DMS114 treated with DMSO at 0.1 percent for 48 hours (cell line): ENCODE measurements at regions not wholly inside any gene's neighbourhood (a gene's known extent, or its start where the extent isn't known, plus 50 kb on each side); places are given as distances from the start of the nearest gene placed in this dataset.

ENCODE experiments used
- DNase-seq: peaks from one replicate; lab custom pipeline; 2025; ENCODE audit not compliant: unreplicated experiment; lab: John Stamatoyannopoulos, UW

GRCh38 chr20:40457404-40457803 is 231.6 kb downstream of the MAFB start:
- no peak for DNase-seq

GRCh38 chr20:40452758-40453157 is 236.3 kb downstream of the MAFB start:
- DNase-seq, result no peak

GRCh38 chr20:40451552-40451951 is 237.5 kb downstream of the MAFB start:
- DNase-seq, result no peak

DNA sequence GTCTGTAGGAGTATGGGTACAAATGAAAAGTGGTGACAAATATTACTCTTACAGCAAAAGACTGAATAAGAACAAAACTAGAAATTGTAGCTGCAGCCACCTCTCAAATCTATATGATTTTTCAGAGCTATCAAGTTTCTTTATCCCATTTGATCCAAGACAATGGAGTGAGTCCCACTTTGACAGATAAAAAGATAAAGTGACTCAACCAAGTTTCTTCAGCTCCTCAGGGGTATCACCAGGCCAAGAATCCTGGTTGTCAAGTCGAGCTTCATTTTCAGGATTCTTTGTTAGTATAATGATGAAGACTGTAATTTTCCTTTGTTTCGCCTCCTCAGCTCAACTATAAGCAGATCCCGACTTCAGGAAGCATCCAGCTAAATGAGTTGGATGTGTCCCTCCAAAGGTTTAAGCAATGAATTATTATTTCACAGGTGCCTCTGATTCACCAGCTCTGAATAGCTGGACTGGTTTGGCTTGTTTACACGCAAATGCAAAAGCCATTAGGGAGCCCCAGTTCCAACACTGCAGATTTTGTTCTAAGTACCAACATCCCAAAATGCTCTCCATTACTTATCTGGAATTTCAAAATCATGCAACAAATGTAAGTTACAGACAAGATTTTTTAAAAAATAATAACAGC is 238.9 kb downstream of the MAFB start:
- DNase-seq, result no peak

DNA sequence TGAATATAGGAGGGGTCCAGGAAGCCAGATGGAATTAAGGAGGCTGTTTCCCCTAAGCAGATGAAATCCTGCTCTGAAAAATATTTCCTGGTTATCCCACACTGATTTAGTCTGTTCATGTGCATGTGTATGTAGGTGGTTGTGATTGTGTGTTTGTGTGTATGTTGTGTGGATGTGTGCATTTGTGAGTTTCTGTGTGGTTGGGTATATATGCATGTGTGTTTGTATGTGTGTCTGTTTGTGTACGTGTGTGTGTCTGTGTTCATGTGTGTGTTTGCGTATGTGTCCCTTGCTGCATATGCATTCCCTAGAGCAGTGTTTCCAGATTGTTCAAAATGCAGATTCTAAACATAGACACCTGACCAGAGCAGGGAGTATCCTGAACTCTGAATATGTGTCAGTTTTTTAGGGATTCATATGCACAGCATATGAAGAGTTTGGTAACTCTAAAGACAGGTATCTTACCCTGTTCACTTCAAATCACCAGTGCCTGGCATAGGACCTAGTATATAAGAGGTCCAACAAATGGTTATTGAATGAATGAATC is 239.8 kb downstream of the MAFB start:
- no peak for DNase-seq

DNA sequence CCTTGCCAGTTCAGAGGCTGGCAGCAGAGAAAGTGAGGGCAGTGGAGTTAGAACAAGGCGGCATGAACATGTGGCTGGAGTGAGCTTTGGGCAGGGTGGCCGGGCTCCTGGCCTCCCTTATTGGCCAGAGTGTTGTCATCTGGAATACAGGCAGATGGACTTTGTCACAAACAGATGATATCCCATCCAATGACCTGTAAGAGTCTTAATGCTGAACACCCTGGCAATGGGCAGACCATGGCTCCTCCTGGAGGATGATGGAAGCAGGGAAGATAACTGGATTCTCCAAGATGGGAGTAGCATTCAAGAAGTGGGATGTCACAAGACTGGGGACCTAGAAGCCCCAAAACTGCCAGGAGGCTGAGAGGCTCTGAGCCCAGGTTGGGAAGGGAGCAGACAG is 242.1 kb downstream of the MAFB start:
- DNase-seq, result no peak

DNA sequence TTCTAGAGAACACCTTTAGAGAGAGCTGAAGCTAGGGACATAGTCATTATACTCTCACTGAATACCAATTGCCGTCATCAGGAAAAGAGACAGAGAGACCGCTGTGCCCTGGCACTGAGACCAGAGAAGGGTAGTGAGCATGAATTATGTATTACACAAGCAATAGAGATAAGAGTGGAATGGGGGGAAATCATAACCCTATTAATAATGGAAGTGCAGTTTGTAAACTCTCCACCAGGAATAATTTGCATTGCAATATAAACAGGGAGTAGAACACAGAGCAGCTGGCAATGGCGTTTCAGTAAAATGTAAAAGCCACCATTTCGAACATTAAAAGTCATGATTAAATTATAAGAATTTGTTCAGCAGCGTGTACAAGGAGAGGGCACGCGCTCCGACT is 244.5 kb downstream of the MAFB start:
- no peak for DNase-seq

DNA sequence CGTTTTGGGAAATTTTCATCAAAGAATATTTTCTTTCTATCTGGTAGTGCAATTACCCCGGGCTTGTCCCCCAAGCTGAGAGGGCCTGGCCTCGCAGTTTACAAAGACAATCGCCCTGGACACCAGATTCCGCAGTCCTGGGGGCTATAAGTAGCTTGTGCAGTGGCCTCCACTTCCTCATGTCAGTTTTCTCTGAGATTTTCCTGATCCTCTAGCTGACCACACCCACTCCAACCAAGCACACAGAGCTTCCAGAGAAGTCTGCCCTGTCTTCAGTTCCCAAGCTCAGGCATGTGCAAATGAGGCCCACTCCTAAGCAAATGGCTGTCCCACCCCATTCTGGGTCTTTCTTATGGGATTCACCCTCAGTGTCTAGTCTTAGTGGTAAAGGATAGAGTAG is 245.3 kb downstream of the MAFB start:
- DNase-seq, result no peak

DNA sequence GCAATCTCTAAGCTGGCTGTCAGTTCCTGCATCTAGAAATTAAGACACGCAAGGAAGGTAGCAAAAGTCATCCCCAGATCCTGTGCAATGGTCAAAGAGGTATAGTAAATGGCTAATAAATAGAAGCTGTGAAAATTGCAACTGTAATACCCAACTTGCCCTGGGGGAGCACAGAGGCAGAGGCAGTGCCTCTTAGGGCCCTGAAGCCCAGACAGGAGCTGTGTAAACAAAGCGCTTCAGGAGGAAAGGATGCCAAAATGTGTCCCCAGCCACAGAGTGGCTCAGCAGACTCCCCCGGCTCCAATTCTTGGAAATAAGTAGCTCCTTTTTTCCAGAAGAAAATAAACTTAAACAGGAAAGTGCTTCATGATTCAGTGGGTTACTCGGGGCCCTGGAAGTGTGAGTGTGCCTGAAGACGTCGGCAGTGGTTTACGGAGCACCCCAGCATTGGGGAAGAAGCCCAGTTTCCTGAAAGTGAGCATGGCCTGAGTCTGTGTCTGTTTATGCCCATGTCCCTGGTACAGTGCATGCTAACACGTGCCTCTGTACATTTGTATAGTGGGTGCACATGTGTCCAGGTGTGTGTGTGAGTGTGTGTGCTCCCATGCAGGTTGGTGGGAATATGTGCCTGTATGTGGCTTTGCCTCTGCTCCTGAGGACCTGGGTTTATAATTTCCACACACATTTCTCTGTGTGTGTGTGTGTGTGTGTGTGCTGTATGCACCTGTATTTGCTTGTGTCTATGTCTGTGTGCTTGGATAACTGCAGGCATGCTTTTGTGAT is 246.7 kb downstream of the MAFB start:
- DNase-seq, result no peak

GRCh38 chr20:40441771-40442170 is 247.3 kb downstream of the MAFB start:
- no peak for DNase-seq

DNA sequence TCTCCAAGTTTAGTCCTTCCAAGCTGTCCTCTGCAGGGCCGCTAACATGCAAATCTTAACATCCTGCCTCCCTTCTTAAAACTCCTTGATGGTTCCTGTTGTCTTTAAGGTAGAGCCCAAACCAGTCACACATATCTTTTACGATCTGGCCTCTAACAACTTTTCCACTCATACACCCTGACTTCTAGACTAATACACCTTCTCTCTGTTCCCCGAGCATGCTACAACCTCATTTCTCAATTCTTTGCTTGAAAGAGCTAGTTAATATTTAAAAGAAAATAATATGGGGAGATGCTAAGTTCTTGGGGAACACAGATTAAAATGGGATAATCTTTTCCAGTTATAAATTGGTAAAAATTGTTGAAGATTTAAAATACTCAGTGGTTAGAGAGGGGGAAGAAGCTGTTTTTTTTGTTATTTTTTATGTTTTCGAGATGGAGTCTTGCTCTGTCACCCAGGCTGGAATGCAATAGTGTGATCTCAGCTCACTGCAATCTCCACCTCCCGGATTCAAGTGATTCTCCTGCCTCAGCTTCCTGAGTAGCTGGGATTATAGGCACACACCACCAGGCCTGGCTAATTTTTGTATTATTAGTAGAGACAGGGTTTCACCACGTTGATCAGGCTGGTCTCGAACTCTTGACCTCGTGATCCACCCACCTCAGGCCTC is 250.7 kb downstream of the MAFB start:
- DNase-seq, result no peak

- no peak for DNase-seq
These were observed 253.0 kb downstream of the MAFB start for GRCh38 chr20:40436011-40436410.

DNA sequence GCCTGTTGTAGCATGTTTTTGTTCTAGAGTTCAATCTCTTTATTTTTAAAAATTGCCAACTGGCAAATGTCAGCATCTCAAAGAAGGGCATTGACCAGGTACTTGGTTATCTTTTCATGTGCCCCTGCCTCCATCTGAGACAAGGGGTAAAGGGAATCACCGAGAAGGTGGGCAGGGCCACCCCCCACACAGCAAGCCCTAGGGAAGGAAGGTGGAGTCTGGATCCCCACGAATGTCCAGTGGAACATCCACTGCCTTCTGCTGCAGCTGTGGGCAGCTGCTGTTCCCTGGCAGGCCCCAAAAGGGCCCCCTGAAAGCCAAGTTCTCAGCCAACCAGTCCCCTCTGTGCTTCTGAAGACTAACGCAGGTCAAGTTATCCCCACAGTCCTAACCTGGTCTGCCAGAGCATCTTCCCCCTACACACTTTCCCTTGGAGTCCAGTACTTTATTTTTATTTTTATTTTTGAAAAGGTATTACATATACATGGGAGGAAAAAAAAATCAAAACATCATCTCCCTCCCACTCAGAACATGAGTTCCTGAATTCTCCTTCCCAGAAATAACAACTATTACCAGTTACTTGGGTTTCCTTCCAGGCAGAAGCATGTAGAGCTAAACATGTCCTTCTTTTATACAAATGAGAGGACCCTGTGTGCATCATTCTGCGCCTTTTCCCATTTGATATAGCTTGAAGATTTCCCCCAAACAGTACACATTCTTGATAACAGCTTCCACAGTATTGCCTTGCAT is 253.7 kb downstream of the MAFB start:
- no peak for DNase-seq

DNA sequence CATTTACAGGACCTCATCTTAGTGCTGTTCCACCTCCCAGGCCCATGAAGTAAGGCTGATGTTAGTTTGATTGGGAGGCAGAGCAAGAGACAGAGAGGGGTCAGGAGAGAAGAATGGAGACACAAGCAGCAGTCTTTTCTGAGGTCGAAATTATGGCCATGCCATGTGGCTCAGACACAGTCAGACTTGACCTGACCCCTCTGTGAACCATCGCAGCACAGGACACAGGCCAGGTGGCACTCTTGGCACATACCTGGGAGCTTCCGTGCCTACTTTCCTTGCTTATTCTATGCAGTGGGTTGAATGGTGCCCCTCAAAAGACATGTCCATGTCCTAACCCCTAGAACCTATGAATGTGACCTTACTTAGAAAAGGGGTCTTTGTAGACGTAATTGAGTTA is 254.9 kb downstream of the MAFB start:
- DNase-seq, result no peak

- DNase-seq, result no peak
These were observed 255.6 kb downstream of the MAFB start for GRCh38 chr20:40433341-40433861.

DNA sequence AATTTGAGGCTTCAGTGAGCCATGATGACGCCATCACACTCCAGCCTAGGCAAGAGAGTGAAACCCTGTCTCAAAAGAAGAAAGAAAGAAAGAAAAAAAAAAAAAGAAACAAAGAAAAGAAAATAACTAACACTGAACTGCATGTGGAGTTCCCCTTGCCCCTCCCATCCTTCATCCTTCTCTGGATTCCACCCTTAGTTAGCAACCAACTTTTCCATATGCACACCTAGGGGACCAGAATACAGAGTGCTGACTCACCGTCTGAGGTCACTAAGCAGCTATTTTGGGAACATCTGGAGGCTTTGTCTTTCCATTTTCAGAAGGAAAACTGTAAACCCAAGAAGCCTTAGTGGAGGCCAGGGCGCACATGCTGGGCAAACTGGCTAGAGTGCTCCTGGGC is 257.4 kb downstream of the MAFB start:
- no peak for DNase-seq

DNA sequence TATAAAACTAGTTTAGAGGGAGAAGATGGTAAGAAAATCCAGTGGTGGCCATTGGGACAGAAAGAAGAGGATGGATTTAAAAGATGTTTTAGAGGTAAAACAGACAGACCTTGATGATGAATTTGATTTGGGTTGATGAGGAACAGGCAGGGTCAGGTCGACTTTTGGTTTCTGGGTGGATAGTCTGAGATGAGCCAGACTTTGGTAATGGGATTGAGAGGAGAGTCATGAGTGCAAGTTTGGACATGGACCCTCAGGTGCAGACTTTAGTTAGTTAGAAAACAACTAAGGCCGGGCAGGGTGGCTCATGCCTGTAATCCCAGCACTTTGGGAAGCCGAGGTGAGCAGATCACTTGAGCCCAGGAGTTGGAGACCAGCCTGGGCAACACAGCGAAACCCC is 257.9 kb downstream of the MAFB start:
- no peak for DNase-seq

- DNase-seq, result no peak
These were observed 262.0 kb downstream of the MAFB start for GRCh38 chr20:40427026-40427425.

DNA sequence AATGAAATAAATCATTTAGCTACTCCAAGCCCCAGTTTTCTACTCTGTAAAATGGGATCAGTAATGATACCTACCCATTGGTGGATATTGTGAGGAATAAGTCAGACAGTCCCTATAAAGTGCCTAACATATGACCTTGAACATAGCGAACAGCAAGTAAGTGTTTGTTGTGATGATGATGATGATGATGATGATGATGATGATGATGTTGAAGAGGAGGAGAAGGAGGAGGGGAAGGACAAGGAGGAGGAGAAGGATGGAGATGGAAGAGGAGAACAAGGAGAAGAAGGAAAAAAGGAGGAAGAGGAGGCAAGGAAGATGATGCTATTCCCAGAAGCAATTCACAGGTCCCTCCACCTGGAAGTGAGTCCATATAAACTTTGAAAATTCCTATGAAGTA is 264.3 kb downstream of the MAFB start:
- no peak for DNase-seq

GRCh38 chr20:40422656-40423055 is 266.4 kb downstream of the MAFB start:
- DNase-seq, result no peak

DNA sequence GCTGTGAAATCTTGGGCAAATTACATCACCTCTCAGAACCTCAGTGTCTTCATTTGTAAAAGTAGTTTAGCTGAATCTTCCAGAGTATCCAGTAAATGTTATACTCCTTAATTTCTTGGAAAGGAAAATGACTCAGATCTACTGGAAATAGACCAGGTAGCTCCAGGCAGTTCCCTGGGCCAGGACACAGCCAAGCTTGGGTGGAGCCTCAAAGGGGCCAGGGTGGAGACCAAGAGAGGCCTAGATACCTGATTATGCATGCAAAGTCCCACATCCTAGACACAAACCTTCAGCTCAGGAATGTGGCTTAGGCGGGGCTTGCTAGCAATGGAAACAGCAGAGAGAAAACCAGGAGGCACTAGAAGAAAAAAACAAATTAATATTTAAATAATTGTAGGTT is 272.8 kb downstream of the MAFB start:
- no peak for DNase-seq
